ENCODE measurements at regions not wholly inside any gene's neighbourhood (a gene's known extent, or its start where the extent isn't known, plus 50 kb on each side); places are given as distances from the start of the nearest gene placed in this dataset.

- DNase-seq (ENCODE audit: extremely low read depth in 1 of 4, low spot score in 3 of 4), result no peak
- no TSS peak for BruUV-seq (replicated peaks)
- ChIA-PET CTCF (ENCODE audit: low intra/inter-chr PET ratio) (no interaction called here), POLR2A (no interaction called here)
- TF ChIP-seq ZNF384 (IDR thresholded peaks at IDR 0.05; ENCODE audit: low read depth, low read length) (no peak), ZNF780A (CRISPR knock-in tag; IDR thresholded peaks at IDR 0.05) (no peak)
- H3K9me1 ChIP-seq (ENCODE audit: control insufficient read depth, insufficient read depth, low read length), result no peaks in the 10 kb centered on the region
- no peak overlapping the region for H3K27ac ChIP-seq (ENCODE audit: extremely low read depth, low read depth, low read length)
- no peak overlapping the region for H3K4me3 ChIP-seq
- in situ Hi-C loops (cut with MboI), result no loop called here
- 3% methylated on average over 2 of the region's 2 CpGs for WGBS (ENCODE audit: insufficient coverage, low coverage, missing lambda C conversion rate)
- H2AFZ ChIP-seq (ENCODE audit: low read depth, low read length), result no peak overlapping the region
- no peaks in the 10 kb centered on the region for H3K27me3 ChIP-seq (ENCODE audit: control insufficient read depth in 2 of 2, insufficient read depth in 2 of 2, low read length in 2 of 2)
- H3K36me3 ChIP-seq (ENCODE audit: control insufficient read depth, insufficient read depth, low read length), result no peaks in the 10 kb centered on the region
- no peak for FAIRE-seq
- H3K9ac ChIP-seq (ENCODE audit: insufficient read depth in 1 of 2, low read depth in 2 of 2, low read length in 2 of 2), result no peak overlapping the region
- H3K9me3 ChIP-seq (replicated peaks; ENCODE audit: control insufficient read depth, insufficient read depth, low read depth, low read length), result no peaks in the 10 kb centered on the region; the same call in 1 of the 2 replicates
- H3K4me2 ChIP-seq (ENCODE audit: insufficient read depth, low read length), result no peak overlapping the region
- intact Hi-C loops (cut with micrococcal nuclease), result no loop called here
- no peaks in the 10 kb centered on the region for H3K79me2 ChIP-seq (ENCODE audit: control insufficient read depth, insufficient read depth, low read length)
- no peaks in the 10 kb centered on the region for H3K4me1 ChIP-seq (replicated peaks in 1 of 2; ENCODE audit: control insufficient read depth in 2 of 2, insufficient read depth in 2 of 2, low read length in 2 of 2)
- no peak for ATAC-seq
- H4K20me1 ChIP-seq (replicated peaks; ENCODE audit: control insufficient read depth, insufficient read depth, low read length), result no peaks in the 10 kb centered on the region
Measured at GRCh38 chr15:94026458-94027304, 204.7 kb upstream of the MCTP2 start.

- H3K36me3 ChIP-seq (ENCODE audit: control insufficient read depth, insufficient read depth, low read length), result no peaks in the 10 kb centered on the region
- ChIA-PET CTCF (ENCODE audit: low intra/inter-chr PET ratio) (no interaction called here), POLR2A (no interaction called here)
- no peaks in the 10 kb centered on the region for H3K27me3 ChIP-seq (ENCODE audit: control insufficient read depth in 2 of 2, insufficient read depth in 2 of 2, low read length in 2 of 2)
- TF ChIP-seq TSHZ1 (CRISPR knock-in tag; IDR thresholded peaks at IDR 0.05) (no peak), RBM25 (IDR thresholded peaks at IDR 0.05; ENCODE audit: low read depth, low read length, severe bottlenecking) (no peak), RNF219 (CRISPR knock-in tag; IDR thresholded peaks at IDR 0.05) (no peak), HEY1 (CRISPR knock-in tag; IDR thresholded peaks at IDR 0.05; ENCODE audit: borderline replicate concordance) (no peak)
- TF ChIP-seq, protein P1, sequence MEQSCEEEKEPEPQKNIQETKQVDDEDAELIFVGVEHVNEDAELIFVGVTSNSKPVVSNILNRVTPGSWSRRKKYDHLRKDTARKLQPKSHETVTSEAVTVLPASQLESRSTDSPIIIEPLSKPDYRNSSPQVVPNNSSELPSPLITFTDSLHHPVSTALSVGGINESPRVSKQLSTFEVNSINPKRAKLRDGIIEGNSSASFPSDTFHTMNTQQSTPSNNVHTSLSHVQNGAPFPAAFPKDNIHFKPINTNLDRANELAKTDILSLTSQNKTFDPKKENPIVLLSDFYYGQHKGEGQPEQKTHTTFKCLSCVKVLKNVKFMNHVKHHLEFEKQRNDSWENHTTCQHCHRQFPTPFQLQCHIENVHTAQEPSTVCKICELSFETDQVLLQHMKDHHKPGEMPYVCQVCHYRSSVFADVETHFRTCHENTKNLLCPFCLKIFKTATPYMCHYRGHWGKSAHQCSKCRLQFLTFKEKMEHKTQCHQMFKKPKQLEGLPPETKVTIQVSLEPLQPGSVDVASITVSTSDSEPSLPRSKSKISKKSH (CRISPR knock-in tag; IDR thresholded peaks at IDR 0.05), result no peak
- no peaks in the 10 kb centered on the region for H3K9me1 ChIP-seq (ENCODE audit: control insufficient read depth, insufficient read depth, low read length)
- in situ Hi-C loops (cut with MboI) (no loop called here), intact Hi-C loops (cut with micrococcal nuclease) (no loop called here)
- FAIRE-seq (no peak), ATAC-seq (no peak), DNase-seq (ENCODE audit: extremely low read depth in 1 of 4, low spot score in 3 of 4) (no peak)
- H4K20me1 ChIP-seq (replicated peaks; ENCODE audit: control insufficient read depth, insufficient read depth, low read length), result no peaks in the 10 kb centered on the region
- H3K9ac ChIP-seq (ENCODE audit: insufficient read depth in 1 of 2, low read depth in 2 of 2, low read length in 2 of 2), result no peak overlapping the region
- BruUV-seq (replicated peaks), result no TSS peak
- H3K27ac ChIP-seq (ENCODE audit: extremely low read depth, low read depth, low read length), result no peak overlapping the region
- no peak overlapping the region for H2AFZ ChIP-seq (ENCODE audit: low read depth, low read length)
- no peaks in the 10 kb centered on the region; the same call in 1 of the 2 replicates for H3K9me3 ChIP-seq (replicated peaks; ENCODE audit: control insufficient read depth, insufficient read depth, low read depth, low read length)
- H3K4me2 ChIP-seq (ENCODE audit: insufficient read depth, low read length), result no peak overlapping the region
- WGBS (ENCODE audit: insufficient coverage, low coverage, missing lambda C conversion rate), result 0% methylated on average over 4 of the region's 4 CpGs
- no peaks in the 10 kb centered on the region for H3K4me1 ChIP-seq (replicated peaks in 1 of 2; ENCODE audit: control insufficient read depth in 2 of 2, insufficient read depth in 2 of 2, low read length in 2 of 2)
- H3K4me3 ChIP-seq, result no peak overlapping the region
- H3K79me2 ChIP-seq (ENCODE audit: control insufficient read depth, insufficient read depth, low read length), result no peaks in the 10 kb centered on the region
Measured at GRCh38 chr15:94023531-94023930, 207.8 kb upstream of the MCTP2 start.

Data from K562 (cell line).